ENCODE measurements at regions not wholly inside any gene's neighbourhood (a gene's known extent, or its start where the extent isn't known, plus 50 kb on each side); places are given as distances from the start of the nearest gene placed in this dataset.

- DNase-seq (ENCODE audit: extremely low read depth in 1 of 4, low spot score in 3 of 4), result no peak
- Histone ChIP-seq H2AFZ (ENCODE audit: low read depth, low read length) (no peak overlapping the region), H3K27ac (ENCODE audit: extremely low read depth, low read depth, low read length) (no peak overlapping the region), H3K9me3 (replicated peaks; ENCODE audit: control insufficient read depth, insufficient read depth, low read depth, low read length) (no peaks in the 10 kb centered on the region), H3K36me3 (ENCODE audit: control insufficient read depth, insufficient read depth, low read length) (no peaks in the 10 kb centered on the region), H3K9me1 (ENCODE audit: control insufficient read depth, insufficient read depth, low read length) (no peaks in the 10 kb centered on the region), H3K4me2 (ENCODE audit: insufficient read depth, low read length) (no peak overlapping the region), H3K4me3 (no peak overlapping the region), H3K79me2 (ENCODE audit: control insufficient read depth, insufficient read depth, low read length) (no peaks in the 10 kb centered on the region), H3K9ac (ENCODE audit: insufficient read depth in 1 of 2, low read depth in 2 of 2, low read length in 2 of 2) (no peak overlapping the region), H3K4me1 (replicated peaks in 1 of 2; ENCODE audit: control insufficient read depth in 2 of 2, insufficient read depth in 2 of 2, low read length in 2 of 2) (no peaks in the 10 kb centered on the region), H3K27me3 (ENCODE audit: control insufficient read depth in 2 of 2, insufficient read depth in 2 of 2, low read length in 2 of 2) (peaks cover 16 to 52% of the 10 kb centered on the region in 2 experiments), H4K20me1 (replicated peaks; ENCODE audit: control insufficient read depth, insufficient read depth, low read length) (no peaks in the 10 kb centered on the region)
- intact Hi-C loops (cut with micrococcal nuclease) (no loop called here), in situ Hi-C loops (cut with MboI) (no loop called here)
- FAIRE-seq, result no peak
- no TSS peak for BruUV-seq (replicated peaks)
- POLR2A ChIA-PET, result interaction anchor here (0.5 kb wide), 1 partner anchor 317 kb away, joined by 3 read pairs; no protein-coding TSS in a partner anchor
- CTCF ChIA-PET (ENCODE audit: low intra/inter-chr PET ratio), result no interaction called here
- 6% methylated on average over 8 of the region's 8 CpGs for WGBS (ENCODE audit: insufficient coverage, low coverage, missing lambda C conversion rate)
- no peak for ATAC-seq
- no peak for TF ChIP-seq MTF1 (CRISPR knock-in tag; IDR thresholded peaks at IDR 0.05; ENCODE audit: borderline replicate concordance)
- no peak for TF ChIP-seq SIN3A (IDR thresholded peaks at IDR 0.05; ENCODE audit: borderline replicate concordance in 2 of 2, control insufficient read depth in 1 of 2, low read depth in 2 of 2, low read length in 2 of 2)
- TF ChIP-seq PCBP2 (IDR thresholded peaks at IDR 0.05; ENCODE audit: low read depth, low read length, poor library complexity, severe bottlenecking), result no peak
- TF ChIP-seq ARID1B (IDR thresholded peaks at IDR 0.05), result no peak
- TF ChIP-seq ZNF408 (CRISPR knock-in tag; IDR thresholded peaks at IDR 0.05; ENCODE audit: low read depth), result no peak
- no peak for TF ChIP-seq ZNF766 (CRISPR knock-in tag; conservative IDR thresholded peaks at IDR 0.05)
- TF ChIP-seq ZNF121 (CRISPR knock-in tag; conservative IDR thresholded peaks at IDR 0.05), result no peak
- no peak for TF ChIP-seq CCAR2 (IDR thresholded peaks at IDR 0.05; ENCODE audit: low read depth, low read length)
- TF ChIP-seq SIRT6 (IDR thresholded peaks at IDR 0.05; ENCODE audit: low read depth, low read length), result no peak
- no peak for TF ChIP-seq ELK1 (CRISPR knock-in tag; IDR thresholded peaks at IDR 0.05)
- TF ChIP-seq ZNF318 (IDR thresholded peaks at IDR 0.05; ENCODE audit: borderline replicate concordance in 1 of 2, low read depth in 1 of 2), result no peak
- no peak for TF ChIP-seq MCM5 (IDR thresholded peaks at IDR 0.05; ENCODE audit: low read depth)
- no peak for TF ChIP-seq ELF4 (CRISPR knock-in tag; IDR thresholded peaks at IDR 0.05)
- TF ChIP-seq KLF6 (CRISPR knock-in tag; IDR thresholded peaks at IDR 0.05; ENCODE audit: borderline replicate concordance), result no peak
- no peak for TF ChIP-seq NFATC3 (IDR thresholded peaks at IDR 0.05)
Measured at GRCh38 chr17:77686903-77687302, 271.6 kb upstream of the TNRC6C start.
